ENCODE measurements at regions not wholly inside any gene's neighbourhood (a gene's known extent, or its start where the extent isn't known, plus 50 kb on each side); places are given as distances from the start of the nearest gene placed in this dataset.
"Not testable (repeated sequence)": the region's sequence is repeated elsewhere in the genome, so short reads cannot be mapped to it uniquely, and the experiment has no call there.

- Histone ChIP-seq H3K9ac (ENCODE audit: low read depth, low read length) (no peak overlapping the region), H3K27me3 (ENCODE audit: insufficient read depth, low read length) (no peaks in the 10 kb centered on the region)
Observed at GRCh38 chr9:30628915-30629567, 1755.4 kb upstream of the ACO1 start.

GRCh38 chr9:30630459-30630858 is 1754.0 kb upstream of the ACO1 start:
- H3K36me3 ChIP-seq (ENCODE audit: insufficient read depth, low read depth, low read length), result no peaks in the 10 kb centered on the region
- no peak overlapping the region for H3K4me3 ChIP-seq (ENCODE audit: low read length)
- H3K4me1 ChIP-seq (ENCODE audit: insufficient read depth, low read length), result no peaks in the 10 kb centered on the region
- H3K9ac ChIP-seq (ENCODE audit: low read depth, low read length), result no peak overlapping the region
- H3K9me3 ChIP-seq (ENCODE audit: insufficient read depth, low read depth, low read length), result no peaks in the 10 kb centered on the region
- no peak overlapping the region for H3K27ac ChIP-seq (ENCODE audit: low read length)
- no peaks in the 10 kb centered on the region for H3K27me3 ChIP-seq (ENCODE audit: insufficient read depth, low read length)

More at GRCh38 chr9:30628915-30629567, 1755.4 kb upstream of the ACO1 start:
- no peaks in the 10 kb centered on the region for H3K9me3 ChIP-seq (ENCODE audit: insufficient read depth, low read depth, low read length)
- no peaks in the 10 kb centered on the region for H3K36me3 ChIP-seq (ENCODE audit: insufficient read depth, low read depth, low read length)
- no peak overlapping the region for H3K4me3 ChIP-seq (ENCODE audit: low read length)
- H3K27ac ChIP-seq (ENCODE audit: low read length), result no peak overlapping the region
- no peaks in the 10 kb centered on the region for H3K4me1 ChIP-seq (ENCODE audit: insufficient read depth, low read length)

GRCh38 chr9:30646639-30647038 is 1737.8 kb upstream of the ACO1 start:
- H3K27me3 ChIP-seq (ENCODE audit: insufficient read depth, low read length); H3K4me1 ChIP-seq (ENCODE audit: insufficient read depth, low read length); H3K36me3 ChIP-seq (ENCODE audit: insufficient read depth, low read depth, low read length); H3K27ac ChIP-seq (ENCODE audit: low read length); H3K9ac ChIP-seq (ENCODE audit: low read depth, low read length); H3K4me3 ChIP-seq (ENCODE audit: low read length): not testable (repeated sequence)
- peaks cover 22% of the 10 kb centered on the region for H3K9me3 ChIP-seq (ENCODE audit: insufficient read depth, low read depth, low read length)

- H3K36me3 ChIP-seq (ENCODE audit: insufficient read depth, low read depth, low read length), result no peaks in the 10 kb centered on the region
- no peak overlapping the region for H3K9ac ChIP-seq (ENCODE audit: low read depth, low read length)
- no peaks in the 10 kb centered on the region for H3K27me3 ChIP-seq (ENCODE audit: insufficient read depth, low read length)
- H3K27ac ChIP-seq (ENCODE audit: low read length), result no peak overlapping the region
- 0 out of 2 replicates have a peak, but pooled peaks cover 2% of the 10 kb centered on the region for H3K4me1 ChIP-seq (ENCODE audit: insufficient read depth, low read length)
- no peaks in the 10 kb centered on the region for H3K9me3 ChIP-seq (ENCODE audit: insufficient read depth, low read depth, low read length)
- no peak overlapping the region for H3K4me3 ChIP-seq (ENCODE audit: low read length)
Observed at GRCh38 chr9:30661925-30662324, 1722.5 kb upstream of the ACO1 start.

GRCh38 chr9:30670805-30671562 is 1713.5 kb upstream of the ACO1 start:
- no peak overlapping the region for H3K27ac ChIP-seq (ENCODE audit: low read length)
- no peaks in the 10 kb centered on the region for H3K9me3 ChIP-seq (ENCODE audit: insufficient read depth, low read depth, low read length)

GRCh38 chr9:30673132-30673531 is 1711.3 kb upstream of the ACO1 start:
- H3K9ac ChIP-seq (ENCODE audit: low read depth, low read length), result no peak overlapping the region

More at GRCh38 chr9:30670805-30671562, 1713.5 kb upstream of the ACO1 start:
- no peak overlapping the region for H3K9ac ChIP-seq (ENCODE audit: low read depth, low read length)
- no peaks in the 10 kb centered on the region for H3K27me3 ChIP-seq (ENCODE audit: insufficient read depth, low read length)
- no peaks in the 10 kb centered on the region for H3K36me3 ChIP-seq (ENCODE audit: insufficient read depth, low read depth, low read length)
- no peak overlapping the region for H3K4me3 ChIP-seq (ENCODE audit: low read length)
- no peaks in the 10 kb centered on the region for H3K4me1 ChIP-seq (ENCODE audit: insufficient read depth, low read length)

GRCh38 chr9:30676651-30677050 is 1707.8 kb upstream of the ACO1 start:
- Histone ChIP-seq H3K9ac (ENCODE audit: low read depth, low read length) (no peak overlapping the region), H3K27ac (ENCODE audit: low read length) (no peak overlapping the region), H3K27me3 (ENCODE audit: insufficient read depth, low read length) (no peaks in the 10 kb centered on the region), H3K4me3 (ENCODE audit: low read length) (no peak overlapping the region), H3K9me3 (ENCODE audit: insufficient read depth, low read depth, low read length) (peaks cover 5% of the 10 kb centered on the region; the same call in 1 of the 2 replicates), H3K4me1 (ENCODE audit: insufficient read depth, low read length) (no peaks in the 10 kb centered on the region), H3K36me3 (ENCODE audit: insufficient read depth, low read depth, low read length) (no peaks in the 10 kb centered on the region)

More at GRCh38 chr9:30673132-30673531, 1711.3 kb upstream of the ACO1 start:
- H3K27me3 ChIP-seq (ENCODE audit: insufficient read depth, low read length), result no peaks in the 10 kb centered on the region
- H3K9me3 ChIP-seq (ENCODE audit: insufficient read depth, low read depth, low read length), result no peaks in the 10 kb centered on the region
- no peaks in the 10 kb centered on the region for H3K36me3 ChIP-seq (ENCODE audit: insufficient read depth, low read depth, low read length)
- no peaks in the 10 kb centered on the region for H3K4me1 ChIP-seq (ENCODE audit: insufficient read depth, low read length)
- H3K27ac ChIP-seq (ENCODE audit: low read length), result no peak overlapping the region
- no peak overlapping the region for H3K4me3 ChIP-seq (ENCODE audit: low read length)

GRCh38 chr9:30677221-30677620 is 1707.2 kb upstream of the ACO1 start:
- Histone ChIP-seq H3K27ac (ENCODE audit: low read length) (no peak overlapping the region), H3K36me3 (ENCODE audit: insufficient read depth, low read depth, low read length) (no peaks in the 10 kb centered on the region), H3K9me3 (ENCODE audit: insufficient read depth, low read depth, low read length) (peaks cover 5% of the 10 kb centered on the region; the same call in 1 of the 2 replicates), H3K9ac (ENCODE audit: low read depth, low read length) (no peak overlapping the region), H3K4me1 (ENCODE audit: insufficient read depth, low read length) (no peaks in the 10 kb centered on the region), H3K27me3 (ENCODE audit: insufficient read depth, low read length) (no peaks in the 10 kb centered on the region), H3K4me3 (ENCODE audit: low read length) (no peak overlapping the region)

GRCh38 chr9:30688801-30689200 is 1695.6 kb upstream of the ACO1 start:
- H3K27ac ChIP-seq (ENCODE audit: low read length), result no peak overlapping the region
- no peaks in the 10 kb centered on the region for H3K36me3 ChIP-seq (ENCODE audit: insufficient read depth, low read depth, low read length)
- H3K4me1 ChIP-seq (ENCODE audit: insufficient read depth, low read length), result no peaks in the 10 kb centered on the region
- no peak overlapping the region for H3K4me3 ChIP-seq (ENCODE audit: low read length)
- H3K9ac ChIP-seq (ENCODE audit: low read depth, low read length), result no peak overlapping the region
- peaks cover 4% of the 10 kb centered on the region; the same call in 1 of the 2 replicates for H3K9me3 ChIP-seq (ENCODE audit: insufficient read depth, low read depth, low read length)
- H3K27me3 ChIP-seq (ENCODE audit: insufficient read depth, low read length), result no peaks in the 10 kb centered on the region

GRCh38 chr9:30697958-30698357 is 1686.5 kb upstream of the ACO1 start:
- H3K9me3 ChIP-seq (ENCODE audit: insufficient read depth, low read depth, low read length), result no peaks in the 10 kb centered on the region
- H3K4me1 ChIP-seq (ENCODE audit: insufficient read depth, low read length), result no peaks in the 10 kb centered on the region
- H3K36me3 ChIP-seq (ENCODE audit: insufficient read depth, low read depth, low read length), result no peaks in the 10 kb centered on the region
- H3K9ac ChIP-seq (ENCODE audit: low read depth, low read length), result no peak overlapping the region
- no peak overlapping the region for H3K27ac ChIP-seq (ENCODE audit: low read length)
- no peak overlapping the region for H3K4me3 ChIP-seq (ENCODE audit: low read length)
- H3K27me3 ChIP-seq (ENCODE audit: insufficient read depth, low read length), result no peaks in the 10 kb centered on the region

GRCh38 chr9:30711591-30711990 is 1672.9 kb upstream of the ACO1 start:
- no peaks in the 10 kb centered on the region for H3K4me1 ChIP-seq (ENCODE audit: insufficient read depth, low read length)
- no peaks in the 10 kb centered on the region for H3K9me3 ChIP-seq (ENCODE audit: insufficient read depth, low read depth, low read length)
- H3K27ac ChIP-seq (ENCODE audit: low read length), result no peak overlapping the region
- H3K9ac ChIP-seq (ENCODE audit: low read depth, low read length), result no peak overlapping the region
- H3K4me3 ChIP-seq (ENCODE audit: low read length), result no peak overlapping the region
- H3K27me3 ChIP-seq (ENCODE audit: insufficient read depth, low read length), result no peaks in the 10 kb centered on the region
- H3K36me3 ChIP-seq (ENCODE audit: insufficient read depth, low read depth, low read length), result no peaks in the 10 kb centered on the region

- H3K4me3 ChIP-seq (ENCODE audit: low read length), result no peak overlapping the region
- H3K27ac ChIP-seq (ENCODE audit: low read length), result no peak overlapping the region
- no peaks in the 10 kb centered on the region for H3K36me3 ChIP-seq (ENCODE audit: insufficient read depth, low read depth, low read length)
- H3K27me3 ChIP-seq (ENCODE audit: insufficient read depth, low read length), result no peaks in the 10 kb centered on the region
- no peaks in the 10 kb centered on the region for H3K4me1 ChIP-seq (ENCODE audit: insufficient read depth, low read length)
- H3K9me3 ChIP-seq (ENCODE audit: insufficient read depth, low read depth, low read length), result no peaks in the 10 kb centered on the region
- H3K9ac ChIP-seq (ENCODE audit: low read depth, low read length), result no peak overlapping the region
Observed at GRCh38 chr9:30713243-30713642, 1671.2 kb upstream of the ACO1 start.

Measured in iPS-20b (cell line).